ENCODE measurements at regions not wholly inside any gene's neighbourhood (a gene's known extent, or its start where the extent isn't known, plus 50 kb on each side); places are given as distances from the start of the nearest gene placed in this dataset.

DNA sequence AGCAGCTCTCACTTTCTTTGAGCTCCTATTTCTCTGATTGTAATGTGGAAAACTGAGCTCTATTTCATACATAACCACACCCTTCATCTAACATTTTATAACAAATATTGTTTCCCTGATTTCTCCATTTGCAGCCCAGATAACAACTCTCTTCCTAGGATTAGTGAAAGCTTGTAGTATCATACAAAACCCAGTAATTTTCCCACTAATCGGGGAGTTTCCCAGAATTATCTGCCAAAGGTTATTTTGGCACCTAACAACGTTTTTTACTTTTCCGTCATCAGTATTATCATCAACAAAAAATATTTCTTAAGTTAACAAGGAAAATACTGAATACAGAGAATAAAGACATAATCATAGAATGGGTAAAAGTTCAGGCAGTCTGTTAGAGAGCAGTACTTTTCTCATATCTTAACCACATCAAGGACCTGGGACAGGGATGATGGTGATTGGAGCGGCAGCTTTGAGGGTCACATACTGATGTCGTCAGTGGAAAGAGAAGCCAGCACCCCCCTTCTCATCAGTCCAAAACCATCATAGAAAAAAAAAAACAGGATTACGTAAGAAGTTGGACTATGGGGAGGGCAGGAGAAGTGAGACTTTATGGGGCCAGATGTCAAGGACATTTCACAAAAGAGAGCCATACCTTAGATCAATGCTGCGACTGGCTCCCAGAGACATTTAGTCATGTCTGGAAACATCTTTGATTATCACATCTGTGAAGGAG, 166.1 kb upstream of the TNFAIP3 start (continued):
- TF ChIP-seq ZFP30 (CRISPR knock-in tag; IDR thresholded peaks at IDR 0.05) (no peak), BACH2 (CRISPR knock-in tag; IDR thresholded peaks at IDR 0.05; ENCODE audit: borderline replicate concordance) (no peak), TOX (CRISPR knock-in tag; IDR thresholded peaks at IDR 0.05; ENCODE audit: borderline replicate concordance) (no peak)

DNA sequence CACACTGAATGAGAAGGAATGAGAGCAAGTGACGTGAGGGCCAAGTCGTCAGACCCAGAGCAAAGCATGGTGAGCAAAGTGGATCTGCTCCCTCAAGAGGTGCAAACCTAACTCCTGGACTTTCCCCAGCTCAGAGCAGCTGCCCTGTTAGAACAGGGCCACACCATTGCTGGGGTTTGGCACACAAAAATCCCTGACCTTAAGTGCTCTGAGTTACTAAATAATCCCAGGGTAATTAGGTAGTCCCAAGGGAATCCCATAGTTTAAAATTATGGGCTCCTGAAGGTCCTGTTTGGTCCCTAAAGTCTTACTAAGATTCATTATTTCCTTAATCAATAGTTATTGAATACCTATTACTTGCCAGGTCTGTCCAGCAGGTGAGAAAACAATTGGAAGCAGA, 165.1 kb upstream of the TNFAIP3 start:
- no peak for ATAC-seq
- TF ChIP-seq ZNF8 (CRISPR knock-in tag; IDR thresholded peaks at IDR 0.05) (no peak), ESRRG (CRISPR knock-in tag; IDR thresholded peaks at IDR 0.05) (no peak), CSDC2 (CRISPR knock-in tag; IDR thresholded peaks at IDR 0.05) (no peak), ZNF70 (CRISPR knock-in tag; IDR thresholded peaks at IDR 0.05) (no peak), ZFP3 (CRISPR knock-in tag; IDR thresholded peaks at IDR 0.05) (no peak)
- TF ChIP-seq, protein P1, sequence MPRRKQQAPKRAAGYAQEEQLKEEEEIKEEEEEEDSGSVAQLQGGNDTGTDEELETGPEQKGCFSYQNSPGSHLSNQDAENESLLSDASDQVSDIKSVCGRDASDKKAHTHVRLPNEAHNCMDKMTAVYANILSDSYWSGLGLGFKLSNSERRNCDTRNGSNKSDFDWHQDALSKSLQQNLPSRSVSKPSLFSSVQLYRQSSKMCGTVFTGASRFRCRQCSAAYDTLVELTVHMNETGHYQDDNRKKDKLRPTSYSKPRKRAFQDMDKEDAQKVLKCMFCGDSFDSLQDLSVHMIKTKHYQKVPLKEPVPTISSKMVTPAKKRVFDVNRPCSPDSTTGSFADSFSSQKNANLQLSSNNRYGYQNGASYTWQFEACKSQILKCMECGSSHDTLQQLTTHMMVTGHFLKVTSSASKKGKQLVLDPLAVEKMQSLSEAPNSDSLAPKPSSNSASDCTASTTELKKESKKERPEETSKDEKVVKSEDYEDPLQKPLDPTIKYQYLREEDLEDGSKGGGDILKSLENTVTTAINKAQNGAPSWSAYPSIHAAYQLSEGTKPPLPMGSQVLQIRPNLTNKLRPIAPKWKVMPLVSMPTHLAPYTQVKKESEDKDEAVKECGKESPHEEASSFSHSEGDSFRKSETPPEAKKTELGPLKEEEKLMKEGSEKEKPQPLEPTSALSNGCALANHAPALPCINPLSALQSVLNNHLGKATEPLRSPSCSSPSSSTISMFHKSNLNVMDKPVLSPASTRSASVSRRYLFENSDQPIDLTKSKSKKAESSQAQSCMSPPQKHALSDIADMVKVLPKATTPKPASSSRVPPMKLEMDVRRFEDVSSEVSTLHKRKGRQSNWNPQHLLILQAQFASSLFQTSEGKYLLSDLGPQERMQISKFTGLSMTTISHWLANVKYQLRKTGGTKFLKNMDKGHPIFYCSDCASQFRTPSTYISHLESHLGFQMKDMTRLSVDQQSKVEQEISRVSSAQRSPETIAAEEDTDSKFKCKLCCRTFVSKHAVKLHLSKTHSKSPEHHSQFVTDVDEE (CRISPR knock-in tag; IDR thresholded peaks at IDR 0.05) = no peak
- TF ChIP-seq, protein P2, sequence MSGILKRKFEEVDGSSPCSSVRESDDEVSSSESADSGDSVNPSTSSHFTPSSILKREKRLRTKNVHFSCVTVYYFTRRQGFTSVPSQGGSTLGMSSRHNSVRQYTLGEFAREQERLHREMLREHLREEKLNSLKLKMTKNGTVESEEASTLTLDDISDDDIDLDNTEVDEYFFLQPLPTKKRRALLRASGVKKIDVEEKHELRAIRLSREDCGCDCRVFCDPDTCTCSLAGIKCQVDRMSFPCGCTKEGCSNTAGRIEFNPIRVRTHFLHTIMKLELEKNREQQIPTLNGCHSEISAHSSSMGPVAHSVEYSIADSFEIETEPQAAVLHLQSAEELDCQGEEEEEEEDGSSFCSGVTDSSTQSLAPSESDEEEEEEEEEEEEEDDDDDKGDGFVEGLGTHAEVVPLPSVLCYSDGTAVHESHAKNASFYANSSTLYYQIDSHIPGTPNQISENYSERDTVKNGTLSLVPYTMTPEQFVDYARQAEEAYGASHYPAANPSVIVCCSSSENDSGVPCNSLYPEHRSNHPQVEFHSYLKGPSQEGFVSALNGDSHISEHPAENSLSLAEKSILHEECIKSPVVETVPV (CRISPR knock-in tag; IDR thresholded peaks at IDR 0.05) = no peak

DNA sequence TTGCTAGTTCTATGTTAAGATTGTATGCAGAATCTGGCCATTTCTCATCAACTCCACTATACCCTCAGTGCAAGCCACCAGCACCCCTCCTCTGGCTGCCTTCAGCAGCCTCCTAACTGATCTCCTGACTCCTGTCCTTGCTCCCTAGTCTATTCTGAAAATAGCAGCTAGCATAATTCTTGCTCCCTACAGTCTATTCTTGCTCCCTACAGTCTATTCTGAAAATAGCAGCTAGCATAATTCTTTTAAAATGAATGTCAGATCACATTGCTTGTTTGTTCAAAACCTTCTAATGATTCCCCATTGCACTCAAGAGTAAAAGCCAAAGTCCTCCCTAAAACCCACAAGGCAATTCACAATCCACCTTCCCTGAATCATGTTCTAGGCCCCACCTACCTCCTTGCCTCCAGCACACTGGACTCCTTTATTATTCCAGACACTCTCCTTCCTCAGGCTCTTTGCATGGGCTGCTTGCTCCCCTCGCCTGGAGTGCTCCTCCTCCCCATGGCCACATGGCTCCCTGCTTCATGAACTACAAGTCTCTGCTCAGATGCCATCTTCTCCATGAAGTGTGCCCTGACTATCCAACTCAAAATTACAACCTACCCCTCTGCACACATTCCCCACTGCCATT, 164.2 kb upstream of the TNFAIP3 start:
- TF ChIP-seq, protein P2 (CRISPR knock-in tag; IDR thresholded peaks at IDR 0.05) = no peak
- TF ChIP-seq ESRRG (CRISPR knock-in tag; IDR thresholded peaks at IDR 0.05) (no peak), ARNTL (CRISPR knock-in tag; IDR thresholded peaks at IDR 0.05; ENCODE audit: borderline replicate concordance, low read depth) (no peak), ZNF70 (CRISPR knock-in tag; IDR thresholded peaks at IDR 0.05) (no peak), GLIS3 (CRISPR knock-in tag; IDR thresholded peaks at IDR 0.05) (no peak), ISL1 (CRISPR knock-in tag; IDR thresholded peaks at IDR 0.05) (no peak), CSDC2 (CRISPR knock-in tag; IDR thresholded peaks at IDR 0.05) (no peak), ZNF8 (CRISPR knock-in tag; IDR thresholded peaks at IDR 0.05) (no peak), ZFP30 (CRISPR knock-in tag; IDR thresholded peaks at IDR 0.05) (no peak), TOX (CRISPR knock-in tag; IDR thresholded peaks at IDR 0.05; ENCODE audit: borderline replicate concordance) (no peak), RARB (CRISPR knock-in tag; IDR thresholded peaks at IDR 0.05) (no peak), ZC3H10 (CRISPR knock-in tag; IDR thresholded peaks at IDR 0.05) (no peak), ZNF565 (CRISPR knock-in tag; conservative IDR thresholded peaks at IDR 0.05; ENCODE audit: low read depth) (no peak), TCF4 (CRISPR knock-in tag; IDR thresholded peaks at IDR 0.05; ENCODE audit: borderline replicate concordance) (no peak), OSR1 (CRISPR knock-in tag; IDR thresholded peaks at IDR 0.05) (no peak), SNAI2 (CRISPR knock-in tag; IDR thresholded peaks at IDR 0.05) (no peak), BACH2 (CRISPR knock-in tag; IDR thresholded peaks at IDR 0.05; ENCODE audit: borderline replicate concordance) (no peak)
- TF ChIP-seq, protein P1 (CRISPR knock-in tag; IDR thresholded peaks at IDR 0.05) = no peak
- no peak for ATAC-seq
